Suprapubic skin (tissue), 4 donors: ENCODE measurements at regions not wholly inside any gene's neighbourhood (a gene's known extent, or its start where the extent isn't known, plus 50 kb on each side); places are given as distances from the start of the nearest gene placed in this dataset.
"Not testable (repeated sequence)": the region's sequence is repeated elsewhere in the genome, so short reads cannot be mapped to it uniquely, and the experiment has no call there.

Source experiments
- DNase-seq, 2 donors: peaks; one replicate each; pipeline ENCODE4 v3.0.0-alpha.2; 2019; ENCODE audit warnings: low spot score in 2 of 2
- H3K27ac ChIP-seq: fragments of 200-600 bp; sonication (generic); one replicate; pipeline ENCODE4 v1.5.1; 2019
- H3K27me3 ChIP-seq: fragments of 200-600 bp; sonication (generic); one replicate; pipeline ENCODE4 v1.5.1; 2019
- H3K36me3 ChIP-seq: fragments of 200-600 bp; sonication (generic); one replicate; pipeline ENCODE4 v1.5.1; 2019
- H3K4me1 ChIP-seq: fragments of 200-600 bp; sonication (generic); one replicate; pipeline ENCODE4 v1.5.1; 2019
- H3K4me3 ChIP-seq: fragments of 200-600 bp; sonication (generic); one replicate; pipeline ENCODE4 v1.5.1; 2019; ENCODE audit warnings: mild to moderate bottlenecking
- H3K9me3 ChIP-seq: fragments of 200-600 bp; sonication (generic); one replicate; pipeline ENCODE4 v1.5.1; 2019
- CTCF ChIP-seq, 2 donors: fragments of 200-600 bp in 1 of 2; fragments of 450-650 bp in 1 of 2; sonication (generic) in 1 of 2; IDR thresholded peaks; one replicate each; pipeline ENCODE4 v1.5.1; 2016 to 2019; ENCODE audit warnings: antibody characterized with exemption in 2 of 2, mild to moderate bottlenecking in 1 of 2, moderate library complexity in 1 of 2
- EP300 ChIP-seq: sonication (generic); formaldehyde crosslinking; IDR thresholded peaks from one replicate; pipeline ENCODE4 v1.6.1; 2017; ENCODE audit warnings: antibody characterized with exemption
- POLR2A ChIP-seq, 2 donors: fragments of 450-650 bp; IDR thresholded peaks; one replicate each; pipeline ENCODE4 v1.6.1; 2017; ENCODE audit warnings: antibody characterized with exemption in 2 of 2, mild to moderate bottlenecking in 2 of 2, moderate library complexity in 2 of 2
- POLR2AphosphoS5 ChIP-seq, 3 donors: sonication (generic); formaldehyde crosslinking; IDR thresholded peaks; one replicate each; pipeline ENCODE4 v1.6.1; 2017; ENCODE audit warnings: antibody characterized with exemption in 3 of 3
- WGBS: methylation state at CpG from one replicate; pipeline ENCODE4 v1.1.5; 2018; 5-methylcytosine and 5-hydroxymethylcytosine counted together

DNA sequence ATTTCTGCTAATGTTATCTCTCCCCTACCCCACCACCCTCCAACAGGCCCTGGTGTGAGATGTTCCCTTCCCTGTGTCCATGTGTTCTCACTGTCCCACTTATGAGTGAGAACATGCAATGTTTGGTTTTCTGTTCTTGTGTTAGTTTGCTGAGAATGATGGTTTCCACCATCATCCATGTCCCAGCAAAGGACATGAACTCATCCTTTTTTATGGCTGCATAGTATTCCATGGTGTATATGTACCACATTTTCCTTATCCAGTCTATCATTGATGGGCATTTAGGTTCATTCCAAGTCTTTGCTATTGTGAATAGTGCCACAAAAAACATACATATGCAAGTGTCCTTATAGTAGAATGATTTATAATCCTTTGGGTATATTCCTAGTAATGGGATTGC, 104.5 kb downstream of the ZNF33B start:
- not testable (repeated sequence) for H3K36me3 ChIP-seq, H3K27ac ChIP-seq, H3K4me1 ChIP-seq, H3K4me3 ChIP-seq, H3K27me3 ChIP-seq, DNase-seq
- H3K9me3 ChIP-seq: peaks cover 56% of the 10 kb centered on the region

- Histone ChIP-seq H3K4me1 (no peaks in the 10 kb centered on the region), H3K27me3 (no peaks in the 10 kb centered on the region), H3K4me3 (no peak overlapping the region), H3K9me3 (peaks cover 56% of the 10 kb centered on the region), H3K36me3 (peaks cover 4% of the 10 kb centered on the region), H3K27ac (no peak overlapping the region)
- TF ChIP-seq POLR2AphosphoS5 (IDR thresholded peaks at IDR 0.05): no peak
- no peak for TF ChIP-seq POLR2A (IDR thresholded peaks at IDR 0.05)
- TF ChIP-seq EP300: no peak
- TF ChIP-seq CTCF (IDR thresholded peaks at IDR 0.05): no peak
- no peak for DNase-seq
- 96% methylated on average over 1 of the region's 1 CpG for WGBS
Observed at GRCh38 chr10:42532996-42533395, 105.4 kb downstream of the ZNF33B start.

DNA sequence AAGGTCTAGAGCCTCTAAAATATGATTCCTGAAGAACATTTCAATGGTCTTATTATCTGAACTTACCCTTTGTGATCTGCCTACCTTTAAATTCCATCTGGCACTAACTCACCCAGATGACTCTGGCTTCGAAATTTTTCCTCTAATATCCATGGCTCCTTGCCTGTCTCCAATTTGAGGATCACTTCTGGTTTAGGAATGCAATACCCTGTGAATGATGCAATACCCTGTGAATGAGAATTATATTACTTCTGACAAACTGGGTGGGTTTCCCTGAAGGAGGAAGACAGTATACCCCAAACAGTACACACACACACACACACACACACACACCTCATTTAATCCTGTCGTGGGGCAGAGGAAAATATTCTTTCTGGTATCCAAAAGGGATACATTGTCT, 115.3 kb downstream of the ZNF33B start:
- H3K9me3 ChIP-seq: peaks cover 64% of the 10 kb centered on the region
- H3K36me3 ChIP-seq: peaks cover 59% of the 10 kb centered on the region

GRCh38 chr10:42519761-42520460, 118.5 kb downstream of the ZNF33B start:
- H3K27me3 ChIP-seq: no peaks in the 10 kb centered on the region
- no peaks in the 10 kb centered on the region for H3K4me1 ChIP-seq
- H3K9me3 ChIP-seq: peaks cover 93% of the 10 kb centered on the region
- 97% methylated on average over 5 of the region's 5 CpGs for WGBS
- H3K27ac ChIP-seq: no peak overlapping the region
- no peak overlapping the region for H3K4me3 ChIP-seq
- H3K36me3 ChIP-seq: peaks cover 53% of the 10 kb centered on the region
- TF ChIP-seq EP300: no peak
- no peak for DNase-seq

More for the DNA sequence above, 115.3 kb downstream of the ZNF33B start:
- no peak for DNase-seq
- Histone ChIP-seq H3K4me1 (no peaks in the 10 kb centered on the region), H3K27ac (no peak overlapping the region), H3K27me3 (no peaks in the 10 kb centered on the region), H3K4me3 (no peak overlapping the region)
- WGBS: 100% methylated on average over 2 of the region's 2 CpGs
- TF ChIP-seq POLR2AphosphoS5 (IDR thresholded peaks at IDR 0.05): no peak
- no peak for TF ChIP-seq POLR2A (IDR thresholded peaks at IDR 0.05)
- no peak for TF ChIP-seq CTCF (IDR thresholded peaks at IDR 0.05)
- no peak for TF ChIP-seq EP300

- no peaks in the 10 kb centered on the region for H3K4me1 ChIP-seq
- H3K27ac ChIP-seq: no peak overlapping the region
- no peak overlapping the region for H3K4me3 ChIP-seq
- peaks cover 44% of the 10 kb centered on the region for H3K36me3 ChIP-seq
- WGBS: 96% methylated on average over 2 of the region's 2 CpGs
- peaks cover 94% of the 10 kb centered on the region for H3K9me3 ChIP-seq
- no peak for TF ChIP-seq POLR2AphosphoS5 (IDR thresholded peaks at IDR 0.05)
- H3K27me3 ChIP-seq: no peaks in the 10 kb centered on the region
- no peak for DNase-seq
Observed at GRCh38 chr10:42519079-42519478, 119.3 kb downstream of the ZNF33B start.

GRCh38 chr10:42513921-42514320, 124.4 kb downstream of the ZNF33B start:
- 96% methylated on average over 3 of the region's 3 CpGs for WGBS
- H3K36me3 ChIP-seq: no peaks in the 10 kb centered on the region
- H3K4me1 ChIP-seq: no peaks in the 10 kb centered on the region
- peaks cover 82% of the 10 kb centered on the region for H3K9me3 ChIP-seq
- no peak overlapping the region for H3K27ac ChIP-seq
- TF ChIP-seq POLR2AphosphoS5 (IDR thresholded peaks at IDR 0.05) (no peak), POLR2A (IDR thresholded peaks at IDR 0.05) (no peak), EP300 (no peak), CTCF (IDR thresholded peaks at IDR 0.05) (no peak)
- H3K4me3 ChIP-seq: no peak overlapping the region
- DNase-seq: no peak
- no peaks in the 10 kb centered on the region for H3K27me3 ChIP-seq

GRCh38 chr10:42491801-42492200, 146.6 kb downstream of the ZNF33B start:
- Histone ChIP-seq H3K4me3 (no peak overlapping the region), H3K9me3 (peaks cover 1% of the 10 kb centered on the region), H3K36me3 (no peaks in the 10 kb centered on the region), H3K27me3 (no peaks in the 10 kb centered on the region), H3K4me1 (no peaks in the 10 kb centered on the region), H3K27ac (no peak overlapping the region)
- no peak for DNase-seq
- WGBS: 94% methylated on average over 3 of the region's 3 CpGs
- no peak for TF ChIP-seq CTCF (IDR thresholded peaks at IDR 0.05)
- TF ChIP-seq EP300: no peak
- TF ChIP-seq POLR2AphosphoS5 (IDR thresholded peaks at IDR 0.05): no peak
- TF ChIP-seq POLR2A (IDR thresholded peaks at IDR 0.05): no peak
